ENCODE measurements at regions not wholly inside any gene's neighbourhood (a gene's known extent, or its start where the extent isn't known, plus 50 kb on each side); places are given as distances from the start of the nearest gene placed in this dataset.
"Not testable (repeated sequence)": the region's sequence is repeated elsewhere in the genome, so short reads cannot be mapped to it uniquely, and the experiment has no call there.

DNA sequence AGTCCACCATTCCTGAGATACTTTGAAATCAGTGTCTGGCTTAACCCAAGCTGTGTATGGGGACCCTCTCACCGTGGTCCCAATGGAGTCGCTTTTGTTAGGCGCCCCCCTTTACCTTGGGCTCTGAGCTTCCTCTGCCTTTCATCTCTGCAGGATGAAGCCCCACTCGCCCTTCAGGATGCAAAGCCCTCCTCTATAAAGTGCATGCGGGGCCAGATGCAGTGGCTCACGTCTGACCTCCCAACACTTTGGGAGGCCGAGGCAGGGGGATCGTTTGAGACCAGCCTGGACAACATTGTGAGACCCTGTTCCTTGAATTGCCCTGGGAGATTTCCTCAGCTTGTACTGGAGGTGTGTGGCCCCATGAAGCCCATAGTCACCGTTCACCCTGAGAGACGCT, 54.7 kb upstream of the APOD start:
- TF ChIP-seq, protein P1, sequence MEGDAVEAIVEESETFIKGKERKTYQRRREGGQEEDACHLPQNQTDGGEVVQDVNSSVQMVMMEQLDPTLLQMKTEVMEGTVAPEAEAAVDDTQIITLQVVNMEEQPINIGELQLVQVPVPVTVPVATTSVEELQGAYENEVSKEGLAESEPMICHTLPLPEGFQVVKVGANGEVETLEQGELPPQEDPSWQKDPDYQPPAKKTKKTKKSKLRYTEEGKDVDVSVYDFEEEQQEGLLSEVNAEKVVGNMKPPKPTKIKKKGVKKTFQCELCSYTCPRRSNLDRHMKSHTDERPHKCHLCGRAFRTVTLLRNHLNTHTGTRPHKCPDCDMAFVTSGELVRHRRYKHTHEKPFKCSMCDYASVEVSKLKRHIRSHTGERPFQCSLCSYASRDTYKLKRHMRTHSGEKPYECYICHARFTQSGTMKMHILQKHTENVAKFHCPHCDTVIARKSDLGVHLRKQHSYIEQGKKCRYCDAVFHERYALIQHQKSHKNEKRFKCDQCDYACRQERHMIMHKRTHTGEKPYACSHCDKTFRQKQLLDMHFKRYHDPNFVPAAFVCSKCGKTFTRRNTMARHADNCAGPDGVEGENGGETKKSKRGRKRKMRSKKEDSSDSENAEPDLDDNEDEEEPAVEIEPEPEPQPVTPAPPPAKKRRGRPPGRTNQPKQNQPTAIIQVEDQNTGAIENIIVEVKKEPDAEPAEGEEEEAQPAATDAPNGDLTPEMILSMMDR (IDR thresholded peaks at IDR 0.05; ENCODE audit: low read depth, low read length) = not testable (repeated sequence)
- TF ChIP-seq, protein P2, sequence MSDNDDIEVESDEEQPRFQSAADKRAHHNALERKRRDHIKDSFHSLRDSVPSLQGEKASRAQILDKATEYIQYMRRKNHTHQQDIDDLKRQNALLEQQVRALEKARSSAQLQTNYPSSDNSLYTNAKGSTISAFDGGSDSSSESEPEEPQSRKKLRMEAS (IDR thresholded peaks at IDR 0.05; ENCODE audit: low read depth, low read length) = not testable (repeated sequence)
- not testable (repeated sequence) for TF ChIP-seq POLR2A (IDR thresholded peaks at IDR 0.05; ENCODE audit: extremely low read depth, insufficient read length)
